ENCODE measurements at regions not wholly inside any gene's neighbourhood (a gene's known extent, or its start where the extent isn't known, plus 50 kb on each side); places are given as distances from the start of the nearest gene placed in this dataset.

GRCh38 chr10:78346721-78347120 lies 313.1 kb downstream of the RPS24 start:
- POLR2A ChIA-PET: no interaction called here
- CTCF ChIA-PET: interaction anchor here (1.5 kb wide), 1 partner anchor 14 kb away, joined by 3 read pairs; no protein-coding TSS in a partner anchor
- H3K27ac ChIP-seq (ENCODE audit: low read depth in 2 of 2, low read length in 1 of 2): no peak overlapping the region

GRCh38 chr10:78348411-78349164 lies 314.9 kb downstream of the RPS24 start:
- Histone ChIP-seq H3K27me3 (ENCODE audit: insufficient read depth) (no peaks in the 10 kb centered on the region; the same call in 1 of the 2 replicates), H3K4me1 (ENCODE audit: control insufficient read depth in 1 of 2, insufficient read depth in 2 of 2, low read depth in 1 of 2, low read length in 1 of 2) (no peaks in the 10 kb centered on the region; a peak in 1 of 4 replicates), H4K20me1 (ENCODE audit: insufficient read depth) (no peaks in the 10 kb centered on the region), H3K9me2 (no peaks in the 10 kb centered on the region), H3K79me2 (ENCODE audit: insufficient read depth) (no peaks in the 10 kb centered on the region), H2AFZ (ENCODE audit: low read depth) (no peak overlapping the region), H3K9ac (no peak overlapping the region), H3K9me3 (no peaks in the 10 kb centered on the region), H3K4me3 (ENCODE audit: low read depth in 2 of 2, low read length in 1 of 2) (no peak overlapping the region), H3K4me2 (no peak overlapping the region), H3F3A (replicated peaks; ENCODE audit: insufficient read depth) (no peaks in the 10 kb centered on the region), H3K36me3 (replicated peaks in 1 of 2; ENCODE audit: control insufficient read depth in 1 of 2, insufficient read depth in 2 of 2, low read length in 1 of 2) (no peaks in the 10 kb centered on the region), H3K27ac (ENCODE audit: low read depth in 2 of 2, low read length in 1 of 2) (no peak overlapping the region)
- 70% methylated on average over 6 of the region's 6 CpGs for WGBS (ENCODE audit: low lambda C conversion rate)
- DNase-seq: no peak
- TF ChIP-seq ELF1 (IDR thresholded peaks at IDR 0.05) (no peak), RAD21 (IDR thresholded peaks at IDR 0.05; ENCODE audit: low read length) (no peak), POLR2AphosphoS5 (IDR thresholded peaks at IDR 0.05; ENCODE audit: low read depth, low read length) (no peak), MEF2A (IDR thresholded peaks at IDR 0.05; ENCODE audit: borderline replicate concordance, low read depth) (no peak), RCOR1 (IDR thresholded peaks at IDR 0.05; ENCODE audit: low read length) (no peak), ZBTB33 (IDR thresholded peaks at IDR 0.05; ENCODE audit: borderline replicate concordance, low read depth) (no peak), EP300 (IDR thresholded peaks at IDR 0.05; ENCODE audit: borderline replicate concordance in 1 of 2, low read depth in 1 of 2, low read length in 1 of 2) (no peak), CHD2 (IDR thresholded peaks at IDR 0.05; ENCODE audit: low read length, partially characterized antibody) (no peak)
- ChIA-PET CTCF (no interaction called here), POLR2A (no interaction called here)

More at GRCh38 chr10:78346721-78347120, 313.1 kb downstream of the RPS24 start:
- 86% methylated on average over 1 of the region's 1 CpG for WGBS (ENCODE audit: low lambda C conversion rate)
- H3K4me2 ChIP-seq: no peak overlapping the region
- H3K9me2 ChIP-seq: no peaks in the 10 kb centered on the region
- H3K4me3 ChIP-seq (ENCODE audit: low read depth in 2 of 2, low read length in 1 of 2): no peak overlapping the region
- H3K27me3 ChIP-seq (ENCODE audit: insufficient read depth): no peaks in the 10 kb centered on the region; the same call in 1 of the 2 replicates
- no peak overlapping the region for H2AFZ ChIP-seq (ENCODE audit: low read depth)
- DNase-seq: no peak
- no peaks in the 10 kb centered on the region for H3K9me3 ChIP-seq
- no peaks in the 10 kb centered on the region; a peak in 1 of 4 replicates for H3K4me1 ChIP-seq (ENCODE audit: control insufficient read depth in 1 of 2, insufficient read depth in 2 of 2, low read depth in 1 of 2, low read length in 1 of 2)
- H3K9ac ChIP-seq: no peak overlapping the region
- H3K79me2 ChIP-seq (ENCODE audit: insufficient read depth): no peaks in the 10 kb centered on the region
- no peaks in the 10 kb centered on the region for H3K36me3 ChIP-seq (replicated peaks in 1 of 2; ENCODE audit: control insufficient read depth in 1 of 2, insufficient read depth in 2 of 2, low read length in 1 of 2)
- TF ChIP-seq RAD21 (IDR thresholded peaks at IDR 0.05; ENCODE audit: low read length) (no peak), RCOR1 (IDR thresholded peaks at IDR 0.05; ENCODE audit: low read length) (no peak), FOSL2 (IDR thresholded peaks at IDR 0.05; ENCODE audit: borderline replicate concordance, low read depth) (no peak), ELF1 (IDR thresholded peaks at IDR 0.05) (no peak), CTCF (IDR thresholded peaks at IDR 0.05) (no peak), FOXM1 (IDR thresholded peaks at IDR 0.05; ENCODE audit: low read depth) (no peak), MAX (IDR thresholded peaks at IDR 0.05; ENCODE audit: low read depth) (no peak), IRF3 (IDR thresholded peaks at IDR 0.05; ENCODE audit: low read depth, low read length) (no peak), CHD2 (IDR thresholded peaks at IDR 0.05; ENCODE audit: low read length, partially characterized antibody) (no peak)
- H3F3A ChIP-seq (replicated peaks; ENCODE audit: insufficient read depth): no peaks in the 10 kb centered on the region
- no peaks in the 10 kb centered on the region for H4K20me1 ChIP-seq (ENCODE audit: insufficient read depth)
